GM18858 (cell line): ENCODE measurements at regions not wholly inside any gene's neighbourhood (a gene's known extent, or its start where the extent isn't known, plus 50 kb on each side); places are given as distances from the start of the nearest gene placed in this dataset.
"Not testable (repeated sequence)": the region's sequence is repeated elsewhere in the genome, so short reads cannot be mapped to it uniquely, and the experiment has no call there.

Experiments
- ATAC-seq: cut with Tn5 transposase; IDR thresholded peaks from one replicate; pipeline ENCODE4 v1.9.1; 2021; ENCODE audit not compliant: unreplicated experiment

DNA sequence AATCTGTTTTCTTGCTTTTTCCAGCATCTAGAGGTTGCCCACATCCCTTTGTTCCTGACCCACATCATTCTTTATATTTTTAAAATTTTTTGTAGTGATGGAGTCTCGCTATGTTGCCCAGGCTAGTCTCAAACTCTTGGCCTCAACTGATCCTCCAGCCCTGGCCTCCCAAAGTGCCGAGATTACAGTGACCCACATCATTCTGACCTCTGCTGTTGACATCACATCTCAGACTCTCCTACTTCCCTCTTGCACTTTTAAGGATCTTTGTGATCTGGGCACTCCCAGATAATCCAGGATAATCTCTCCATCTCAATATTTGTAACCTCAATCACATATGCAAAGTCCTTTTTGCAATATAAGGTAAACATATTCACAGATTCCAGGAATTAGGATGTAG is 266.6 kb downstream of the MEX3B start:
- ATAC-seq, result no peak

- no peak for ATAC-seq
Observed at GRCh38 chr15:81777546-81777945, 268.3 kb downstream of the MEX3B start.

DNA sequence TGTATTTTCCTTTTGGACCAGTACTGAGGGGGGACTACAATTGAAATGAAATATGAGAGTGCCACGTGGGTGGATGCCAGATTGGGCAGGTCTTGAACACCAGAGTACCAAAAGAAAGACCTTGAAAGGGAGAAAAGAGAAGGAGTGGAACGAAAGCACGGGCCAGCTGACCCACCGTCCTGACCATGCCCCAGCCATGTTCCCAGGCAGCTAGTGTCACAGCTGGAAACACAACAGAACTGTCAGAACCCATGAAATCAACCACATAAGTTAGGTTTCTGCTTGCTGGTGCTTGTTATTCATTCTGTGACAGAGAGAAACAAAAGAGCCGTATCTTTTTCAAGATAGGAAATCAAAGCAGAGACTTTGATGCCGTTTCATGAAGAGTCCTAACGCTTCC is 268.8 kb downstream of the MEX3B start:
- ATAC-seq, result no peak

DNA sequence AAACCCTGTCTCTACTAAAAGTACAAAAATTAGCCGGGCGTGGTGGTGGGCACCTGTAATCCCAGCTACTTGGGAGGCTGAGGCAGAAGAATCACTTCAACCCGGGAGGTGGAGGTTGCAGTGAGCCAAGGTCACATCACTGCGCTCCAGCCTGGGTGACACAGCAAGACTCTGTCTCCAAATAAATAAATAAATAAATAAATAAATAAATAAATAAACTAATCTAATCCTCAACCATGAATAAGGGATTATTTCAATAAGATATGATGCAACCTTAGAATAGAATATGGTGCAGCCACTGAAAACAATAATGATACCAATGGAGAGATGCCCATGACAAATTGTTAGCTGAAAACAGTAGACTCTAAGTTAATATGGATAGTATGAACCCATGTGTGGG is 270.0 kb downstream of the MEX3B start:
- not testable (repeated sequence) for ATAC-seq

DNA sequence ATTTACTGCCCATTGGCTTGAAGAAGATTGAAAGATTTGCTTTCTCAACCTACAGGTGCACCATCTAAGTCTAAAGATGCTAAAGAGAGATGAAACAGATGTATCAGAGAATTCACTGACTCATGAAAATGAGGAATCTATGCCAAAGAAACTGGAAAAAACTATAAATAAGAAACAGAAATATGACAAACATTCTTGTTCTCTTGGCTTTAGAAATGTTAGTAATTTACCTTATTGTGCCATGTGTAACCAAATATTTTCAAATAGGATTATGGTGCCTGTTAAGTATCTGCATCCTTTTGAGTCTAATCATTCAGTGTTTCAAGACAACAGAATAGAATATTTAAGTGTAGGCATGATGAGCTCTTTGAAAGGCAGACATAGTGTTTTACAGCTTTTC is 271.5 kb downstream of the MEX3B start:
- no peak for ATAC-seq

GRCh38 chr15:81768773-81769172 is 277.0 kb downstream of the MEX3B start:
- ATAC-seq, result no peak

GRCh38 chr15:81766829-81767475 is 278.9 kb downstream of the MEX3B start:
- ATAC-seq, result no peak

- ATAC-seq, result no peak
Observed at GRCh38 chr15:81765816-81766215, 280.0 kb downstream of the MEX3B start.

DNA sequence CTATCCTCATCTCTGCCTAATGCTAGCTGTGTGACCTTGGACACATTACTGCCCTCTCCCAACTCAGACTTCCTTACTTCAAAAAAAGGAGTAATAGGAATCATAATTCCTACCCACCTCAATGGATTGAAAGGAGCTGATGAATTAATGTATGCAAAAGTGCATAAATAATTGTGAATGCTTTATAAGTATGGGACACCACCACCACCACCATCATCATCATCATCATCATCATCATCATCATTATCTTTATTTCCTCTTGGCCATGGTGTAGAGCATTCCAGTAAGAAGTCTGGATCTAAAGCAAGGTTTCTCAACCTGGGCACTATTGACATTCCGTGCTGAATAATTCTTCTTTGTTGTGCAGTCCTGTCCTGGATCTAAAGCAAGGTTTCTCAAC is 282.5 kb downstream of the MEX3B start:
- no peak for ATAC-seq

GRCh38 chr15:81760686-81761085 is 285.1 kb downstream of the MEX3B start:
- no peak for ATAC-seq

- no peak for ATAC-seq
Observed at GRCh38 chr15:81758818-81759284, 287.0 kb downstream of the MEX3B start.

DNA sequence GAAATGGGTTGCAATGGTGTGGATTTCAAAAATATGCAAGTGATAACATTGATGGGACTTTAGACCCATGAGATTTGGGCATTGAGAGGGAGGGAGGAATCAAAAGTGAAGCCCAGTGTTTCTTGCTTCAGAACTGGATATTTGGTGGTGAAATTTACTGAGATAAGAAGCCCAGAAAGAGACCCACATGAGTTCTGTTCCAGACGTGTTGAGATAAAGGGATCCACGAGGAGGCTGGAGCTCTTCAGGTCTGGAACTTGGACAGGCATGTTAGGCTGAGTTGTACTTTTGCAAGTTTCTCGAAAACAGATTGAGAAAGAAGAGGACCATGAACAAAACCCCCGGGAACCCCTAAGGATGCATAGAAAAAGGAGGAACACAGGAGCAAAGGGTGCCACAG is 290.2 kb downstream of the MEX3B start:
- ATAC-seq, result no peak

DNA sequence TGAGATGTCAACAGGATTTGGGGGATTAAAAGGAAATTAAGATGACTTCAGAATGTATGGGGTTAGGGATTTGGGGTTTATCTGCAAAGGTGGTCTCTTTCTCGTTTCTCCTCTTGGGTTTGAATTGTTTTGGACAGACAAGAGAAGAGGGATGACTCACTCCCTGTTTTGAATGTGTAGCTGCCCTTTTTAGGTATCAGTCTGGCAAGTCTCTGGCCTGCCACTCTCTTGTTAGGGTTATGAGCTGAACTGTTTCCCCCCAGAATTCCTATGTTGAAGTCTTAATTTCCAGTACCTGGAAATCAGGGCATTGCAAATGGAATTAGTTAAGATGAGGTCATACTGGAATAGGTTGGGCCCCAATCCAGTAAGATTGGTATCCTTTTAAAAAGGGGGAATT is 291.7 kb downstream of the MEX3B start:
- ATAC-seq, result no peak

- ATAC-seq, result no peak
Observed at GRCh38 chr15:81752974-81753373, 292.8 kb downstream of the MEX3B start.

DNA sequence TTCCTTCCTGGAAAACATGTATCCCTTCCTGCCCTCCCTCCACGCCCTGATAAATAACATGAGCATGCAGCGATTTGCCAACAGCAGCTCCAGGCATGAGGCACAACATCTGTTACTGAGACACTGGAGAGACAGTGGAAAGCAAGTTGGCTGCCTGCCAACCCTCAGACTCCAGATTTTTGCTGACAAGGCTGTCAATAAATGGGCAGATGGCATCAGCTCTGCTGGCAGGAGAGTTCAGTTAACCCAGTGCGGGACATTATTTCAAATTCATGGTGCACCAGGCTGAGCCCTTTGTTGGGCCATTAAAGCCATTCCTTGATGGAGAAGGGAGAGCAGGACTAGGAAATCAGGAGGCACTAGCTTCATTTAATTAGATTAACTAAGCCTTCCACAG is 293.3 kb downstream of the MEX3B start:
- ATAC-seq, result no peak

- ATAC-seq, result no peak
Observed at GRCh38 chr15:81751816-81752545, 293.8 kb downstream of the MEX3B start.

GRCh38 chr15:81751256-81751655 is 294.6 kb downstream of the MEX3B start:
- ATAC-seq, result no peak

- ATAC-seq, result no peak
Observed at GRCh38 chr15:81749716-81750375, 296.0 kb downstream of the MEX3B start.

DNA sequence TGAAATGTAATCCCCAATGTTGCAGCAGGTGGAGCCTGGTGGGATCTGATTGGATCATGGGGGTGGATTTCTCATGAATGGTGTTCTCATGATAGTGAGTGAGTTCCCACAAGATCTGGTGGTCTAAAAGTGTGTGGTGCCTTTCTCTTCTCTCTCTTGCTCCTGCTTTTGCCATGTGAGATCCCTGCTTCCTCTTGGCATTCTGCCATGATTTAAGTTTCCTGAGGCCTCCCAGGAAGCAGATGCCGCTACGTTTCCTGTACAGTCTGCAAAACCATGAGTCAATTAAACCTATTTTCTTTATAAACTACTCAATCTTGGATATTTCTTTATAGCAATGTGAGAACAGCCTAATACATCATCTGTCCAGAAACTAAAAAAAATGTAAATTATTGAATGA is 298.3 kb downstream of the MEX3B start:
- ATAC-seq, result no peak

- no peak for ATAC-seq
Observed at GRCh38 chr15:81747026-81747425, 298.8 kb downstream of the MEX3B start.

DNA sequence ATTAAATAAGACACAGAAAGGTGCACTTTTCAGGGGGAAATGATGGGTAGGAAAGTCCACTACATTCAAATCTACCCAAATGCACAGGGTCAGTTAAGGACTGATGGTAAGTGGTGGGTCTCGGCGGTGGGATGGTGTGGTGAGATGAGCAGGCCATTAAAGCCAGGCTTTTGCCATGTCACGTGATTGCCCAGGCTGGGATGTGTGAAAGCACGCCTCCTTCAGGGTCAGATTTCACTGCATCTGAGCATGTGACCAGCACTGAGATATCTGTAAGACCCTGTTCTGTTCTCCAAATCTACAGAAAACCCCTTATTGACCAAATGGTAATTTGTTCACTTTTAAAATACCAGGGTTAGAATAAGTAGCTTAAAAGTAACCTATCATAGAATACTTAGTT is 301.5 kb downstream of the MEX3B start:
- no peak for ATAC-seq

- ATAC-seq, result no peak
Observed at GRCh38 chr15:81740416-81740815, 305.4 kb downstream of the MEX3B start.
